Neural progenitor cell (in vitro differentiated cells): ENCODE measurements at regions not wholly inside any gene's neighbourhood (a gene's known extent, or its start where the extent isn't known, plus 50 kb on each side); places are given as distances from the start of the nearest gene placed in this dataset.

ENCODE experiments used
- EZH2 ChIP-seq: fragments of 200-600 bp; sonication (generic); IDR thresholded peaks from 2 replicates; pipeline ENCODE4 v1.6.1; 2017; ENCODE audit warnings: antibody characterized with exemption, mild to moderate bottlenecking, moderate library complexity
- EZH2phosphoT487 ChIP-seq: fragments of 200-600 bp; sonication (generic); IDR thresholded peaks from 2 replicates; pipeline ENCODE4 v1.6.1; 2017; ENCODE audit warnings: antibody characterized with exemption
- TF ChIP-seq, protein P1 (sequence below): fragments of 200-600 bp; sonication (generic); IDR thresholded peaks from 2 replicates; pipeline ENCODE4 v1.5.1; 2017; ENCODE audit warnings: antibody characterized with exemption, mild to moderate bottlenecking

DNA sequence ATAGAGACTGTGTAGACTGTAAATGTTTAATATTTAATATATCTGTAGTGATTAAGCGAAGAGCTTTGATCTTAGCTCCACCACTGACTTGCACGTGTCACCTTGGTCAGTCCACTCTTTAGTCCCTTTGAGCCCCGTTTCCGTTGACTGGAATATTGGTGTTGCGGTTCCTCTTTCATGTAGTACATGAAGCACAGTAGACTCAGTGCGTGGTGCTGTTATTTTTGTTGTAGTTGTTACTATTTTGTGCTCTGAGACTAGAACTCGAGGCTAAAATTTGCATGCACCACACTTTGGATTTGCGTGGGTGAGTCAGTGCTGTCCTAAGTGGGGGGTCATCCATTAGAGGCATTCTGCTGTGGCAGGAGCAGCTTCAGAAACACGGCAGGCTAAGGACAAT lies 291.4 kb downstream of the QKI start:
- TF ChIP-seq, protein P1, sequence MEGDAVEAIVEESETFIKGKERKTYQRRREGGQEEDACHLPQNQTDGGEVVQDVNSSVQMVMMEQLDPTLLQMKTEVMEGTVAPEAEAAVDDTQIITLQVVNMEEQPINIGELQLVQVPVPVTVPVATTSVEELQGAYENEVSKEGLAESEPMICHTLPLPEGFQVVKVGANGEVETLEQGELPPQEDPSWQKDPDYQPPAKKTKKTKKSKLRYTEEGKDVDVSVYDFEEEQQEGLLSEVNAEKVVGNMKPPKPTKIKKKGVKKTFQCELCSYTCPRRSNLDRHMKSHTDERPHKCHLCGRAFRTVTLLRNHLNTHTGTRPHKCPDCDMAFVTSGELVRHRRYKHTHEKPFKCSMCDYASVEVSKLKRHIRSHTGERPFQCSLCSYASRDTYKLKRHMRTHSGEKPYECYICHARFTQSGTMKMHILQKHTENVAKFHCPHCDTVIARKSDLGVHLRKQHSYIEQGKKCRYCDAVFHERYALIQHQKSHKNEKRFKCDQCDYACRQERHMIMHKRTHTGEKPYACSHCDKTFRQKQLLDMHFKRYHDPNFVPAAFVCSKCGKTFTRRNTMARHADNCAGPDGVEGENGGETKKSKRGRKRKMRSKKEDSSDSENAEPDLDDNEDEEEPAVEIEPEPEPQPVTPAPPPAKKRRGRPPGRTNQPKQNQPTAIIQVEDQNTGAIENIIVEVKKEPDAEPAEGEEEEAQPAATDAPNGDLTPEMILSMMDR = no peak
- TF ChIP-seq EZH2 = no peak
- no peak for TF ChIP-seq EZH2phosphoT487
